Ramos (cell line): ENCODE measurements at regions not wholly inside any gene's neighbourhood (a gene's known extent, or its start where the extent isn't known, plus 50 kb on each side); places are given as distances from the start of the nearest gene placed in this dataset.

Experiments used
- in situ Hi-C: fragments of 300-500 bp; cut with MboI; formaldehyde crosslinking; loops from one replicate; pipeline ENCODE4 v1.14.3; 2022; ENCODE audit warnings: low sequenced_read_pairs; ENCODE audit not compliant: unreplicated experiment

DNA sequence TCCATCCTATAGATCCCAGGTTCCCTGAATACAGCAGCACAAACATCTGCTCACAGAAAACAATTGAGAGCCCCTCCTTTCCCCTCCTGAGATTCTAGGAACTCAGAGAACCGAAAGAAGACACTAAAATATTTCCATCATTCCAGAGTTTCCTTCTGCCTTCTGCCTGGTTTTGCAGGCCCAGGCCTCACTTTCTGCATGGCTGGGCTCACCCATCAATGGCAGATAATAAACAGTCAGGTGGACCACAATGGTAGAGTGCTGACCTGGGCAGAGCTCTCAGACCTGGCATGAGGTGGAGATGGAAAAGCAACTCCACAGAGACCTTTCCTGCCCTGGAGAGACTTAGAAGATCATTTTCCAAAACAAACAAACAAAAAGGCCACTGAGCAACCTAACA lies 389.1 kb downstream of the NXPE2 start:
- in situ Hi-C loops, result no loop called here

DNA sequence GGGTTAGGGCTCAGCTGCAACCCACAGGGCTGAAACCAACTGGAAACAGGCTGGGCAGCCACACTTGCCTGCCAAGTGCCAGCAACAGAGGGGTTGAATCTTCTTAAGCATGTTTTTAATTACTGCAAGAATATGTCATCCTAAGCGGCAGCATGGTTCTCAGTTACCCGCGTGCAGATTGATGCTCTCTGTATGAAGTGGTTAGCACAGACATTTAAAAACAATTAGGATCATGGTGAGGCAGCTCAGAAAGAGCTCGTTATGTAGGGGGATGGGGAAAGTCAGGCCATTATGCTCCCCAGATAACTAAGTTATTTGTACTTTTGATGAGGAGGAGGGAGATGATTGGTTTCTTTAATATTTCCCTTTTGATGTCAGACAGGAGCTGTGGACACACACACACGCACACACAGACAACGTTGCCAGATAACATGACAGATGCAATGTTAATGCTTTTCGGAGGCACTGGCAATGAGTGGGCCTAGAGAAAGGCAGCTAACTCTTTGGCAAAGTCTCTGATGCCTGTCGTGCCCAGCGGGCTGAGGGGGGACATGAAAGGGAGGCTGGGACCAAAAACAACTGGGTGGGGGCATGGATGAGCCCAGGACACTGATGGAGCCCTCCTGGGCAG lies 389.7 kb downstream of the NXPE2 start:
- in situ Hi-C loops, result no loop called here

GRCh38 chr11:115069599-115069998 lies 391.3 kb downstream of the NXPE2 start:
- in situ Hi-C loops, result no loop called here

GRCh38 chr11:115075356-115075755 lies 397.0 kb downstream of the NXPE2 start:
- in situ Hi-C loops, result no loop called here

- in situ Hi-C loops, result no loop called here
Measured at GRCh38 chr11:115077740-115078139, 399.4 kb downstream of the NXPE2 start.

DNA sequence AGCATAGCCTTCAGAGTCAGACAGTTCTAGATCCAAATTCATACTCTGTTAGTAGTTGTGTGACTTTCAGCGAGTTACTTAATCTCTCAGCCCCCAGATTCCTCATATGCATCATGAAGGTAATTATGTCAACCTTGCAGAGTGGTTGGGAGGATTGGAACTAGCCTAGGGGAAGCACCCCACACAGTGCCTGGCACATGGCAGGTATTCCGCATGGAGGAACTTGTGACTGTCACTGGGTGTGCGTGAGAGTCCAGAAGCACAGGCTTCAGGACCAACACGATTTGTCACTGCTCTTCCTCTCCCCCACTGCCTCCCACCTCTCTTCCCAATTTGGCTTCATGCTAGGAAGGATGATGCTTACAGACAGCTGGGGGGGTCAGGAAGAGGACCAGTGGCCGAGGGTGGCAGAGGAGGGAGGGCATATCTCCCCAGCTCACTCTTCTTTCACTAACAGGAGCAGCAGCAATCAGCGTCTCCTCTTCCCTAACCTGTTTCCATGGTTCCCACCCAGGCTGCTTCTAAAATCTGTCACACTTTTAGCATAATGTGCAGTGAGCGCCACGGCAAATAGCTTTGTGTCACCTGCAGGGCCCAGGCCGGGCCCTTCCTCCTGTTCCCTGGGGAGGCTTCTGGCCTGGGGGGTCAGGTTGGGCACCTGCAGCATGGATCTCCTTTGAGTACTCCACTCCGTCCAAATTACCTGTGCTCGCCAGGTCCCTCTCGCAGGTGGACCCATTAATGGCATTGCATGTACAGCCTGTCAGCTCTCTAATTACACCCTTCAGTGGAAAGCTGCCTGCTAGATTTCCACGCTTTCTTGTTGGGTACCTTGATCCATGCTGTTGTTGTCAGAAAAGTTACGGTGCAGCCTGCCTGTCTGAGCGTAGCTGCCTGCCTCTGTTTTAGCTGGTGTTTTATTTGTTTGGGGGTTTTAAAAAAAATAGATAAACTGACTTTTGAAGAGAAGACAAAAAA lies 400.4 kb downstream of the NXPE2 start:
- in situ Hi-C loops, result no loop called here

- in situ Hi-C loops, result no loop called here
Measured at GRCh38 chr11:115080923-115081680, 402.8 kb downstream of the NXPE2 start.

DNA sequence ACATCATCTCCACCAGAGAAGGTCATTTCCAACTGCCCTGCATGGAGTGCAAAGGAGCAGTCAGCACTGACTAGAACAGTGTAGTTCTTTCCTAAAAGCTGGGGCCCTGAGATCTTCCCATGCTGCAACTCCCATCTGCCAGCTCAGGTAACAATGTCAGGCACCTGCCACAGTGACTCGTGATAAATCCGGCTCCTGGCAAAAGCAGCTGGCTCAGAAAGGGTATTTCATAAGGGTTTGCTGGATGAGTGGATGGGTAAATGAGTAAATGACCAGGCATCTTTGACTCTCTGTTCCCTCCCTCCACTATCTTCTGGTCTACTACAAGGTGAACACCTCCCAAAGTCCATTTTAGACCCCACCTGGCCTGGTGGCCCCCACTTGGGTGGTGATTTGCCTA lies 403.6 kb downstream of the NXPE2 start:
- in situ Hi-C loops, result no loop called here

DNA sequence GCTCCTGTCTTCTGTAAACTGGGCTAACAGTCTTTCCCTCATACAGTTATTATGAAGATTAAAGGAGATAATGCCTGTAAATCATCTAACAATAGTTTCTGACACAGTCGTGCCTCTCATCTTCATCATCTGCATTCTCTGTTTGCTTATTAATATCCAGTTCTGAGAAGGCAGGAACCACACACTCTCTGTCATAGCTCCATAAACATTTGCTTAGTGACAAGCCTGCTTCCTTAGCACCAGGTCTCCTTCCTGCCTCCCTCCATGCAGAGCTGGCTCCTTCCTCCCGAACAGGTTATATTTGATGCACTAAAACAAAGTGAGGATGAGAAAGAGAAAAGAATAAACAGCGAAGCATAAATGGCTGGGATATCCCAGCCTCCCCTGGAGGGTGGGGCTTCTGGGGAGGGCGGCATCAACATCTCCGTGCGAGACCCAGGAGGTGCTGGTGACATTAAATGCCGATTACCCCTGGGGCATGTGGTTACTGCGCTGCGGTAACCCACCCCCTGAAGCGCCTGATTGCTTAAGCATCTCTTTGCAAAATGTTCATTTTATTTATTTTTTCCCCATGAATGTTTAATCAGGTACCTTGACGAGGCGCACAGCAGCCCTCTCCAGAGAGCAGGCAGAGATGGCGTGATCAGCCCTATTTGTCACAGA lies 404.9 kb downstream of the NXPE2 start:
- in situ Hi-C loops, result no loop called here

GRCh38 chr11:115084231-115084630 lies 405.9 kb downstream of the NXPE2 start:
- in situ Hi-C loops, result no loop called here

GRCh38 chr11:115085461-115086210 lies 407.3 kb downstream of the NXPE2 start:
- in situ Hi-C loops, result no loop called here

- in situ Hi-C loops, result no loop called here
Measured at GRCh38 chr11:115087791-115088190, 409.5 kb downstream of the NXPE2 start.

DNA sequence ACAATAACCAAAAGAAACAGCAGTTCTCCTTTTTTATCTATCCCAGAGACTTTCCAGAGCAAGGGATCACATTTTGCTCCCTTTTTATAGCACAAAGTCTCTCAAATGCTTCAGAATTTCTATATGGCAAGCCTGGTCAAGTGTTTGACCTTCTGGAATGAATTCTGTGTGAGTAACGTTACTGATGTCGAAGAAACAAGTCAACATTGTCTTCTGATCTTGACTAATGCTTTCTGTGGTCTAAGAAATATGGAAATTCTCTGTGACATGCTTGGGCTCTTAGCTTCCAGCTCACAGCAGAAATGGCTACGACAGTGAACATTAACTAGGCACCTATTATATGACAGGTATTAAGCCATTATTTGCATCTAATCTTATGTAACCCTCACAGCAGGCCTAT lies 411.7 kb downstream of the CADM1 start:
- in situ Hi-C loops, result no loop called here

DNA sequence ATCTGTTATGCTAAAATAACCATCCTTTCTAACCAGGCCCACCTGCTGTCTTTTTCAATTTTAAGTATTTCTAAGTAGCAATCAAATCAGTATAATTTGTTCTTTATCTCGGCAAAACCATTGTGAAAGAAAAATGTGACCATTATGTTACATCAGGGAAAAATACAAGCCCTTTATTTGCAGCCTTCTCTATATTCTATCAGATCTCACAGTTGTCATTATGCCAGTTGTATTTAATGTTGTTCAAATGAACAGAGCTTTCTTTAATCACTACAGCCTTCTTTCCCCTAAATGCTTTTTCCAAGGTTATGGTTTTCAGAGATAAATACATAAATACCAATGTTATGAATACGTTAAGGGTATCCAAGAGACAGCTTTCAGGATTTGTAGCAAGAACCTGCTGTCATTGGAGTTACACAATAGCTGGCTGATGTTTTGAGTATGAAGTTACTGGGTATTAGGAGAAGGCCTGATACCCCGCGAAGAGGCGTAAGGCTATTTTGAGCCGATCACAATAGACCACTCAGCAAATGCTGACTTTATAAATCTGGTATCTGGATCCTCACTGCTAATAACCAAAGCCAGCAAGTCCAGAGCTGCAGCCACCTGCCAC lies 406.3 kb downstream of the CADM1 start:
- in situ Hi-C loops, result no loop called here

- in situ Hi-C loops, result no loop called here
Measured at GRCh38 chr11:115100706-115101105, 403.5 kb downstream of the CADM1 start.

- in situ Hi-C loops, result no loop called here
Measured at GRCh38 chr11:115103921-115104320, 400.3 kb downstream of the CADM1 start.

DNA sequence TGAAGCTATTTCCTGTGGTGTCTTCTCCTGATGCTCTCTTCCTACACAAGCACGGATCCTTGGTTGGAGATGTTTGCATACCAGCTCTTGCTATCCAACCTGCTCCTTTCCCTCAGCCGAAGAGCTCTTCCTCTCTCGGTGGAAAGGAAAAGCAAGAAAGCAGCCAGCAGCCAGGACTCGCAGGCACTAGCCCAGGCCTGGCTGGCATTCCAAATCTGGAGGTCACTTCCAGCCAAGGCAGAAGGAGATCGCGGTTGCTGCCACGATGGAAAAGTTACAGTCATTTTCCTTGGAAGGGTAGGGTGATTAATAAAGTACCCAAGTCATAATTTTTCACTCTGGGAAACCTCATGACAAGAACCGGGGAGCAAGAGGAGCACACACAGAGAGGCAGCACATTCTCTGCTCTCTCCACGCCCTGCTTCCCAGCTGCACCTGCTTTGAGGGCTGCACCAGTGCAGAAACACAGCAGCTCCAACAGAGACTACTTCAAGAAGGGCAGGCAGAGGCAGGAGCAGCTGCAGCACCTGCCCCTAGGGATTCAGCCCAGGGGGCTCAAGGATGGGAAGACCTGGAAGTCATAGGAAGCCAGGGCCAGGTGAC lies 399.3 kb downstream of the CADM1 start:
- in situ Hi-C loops, result no loop called here

DNA sequence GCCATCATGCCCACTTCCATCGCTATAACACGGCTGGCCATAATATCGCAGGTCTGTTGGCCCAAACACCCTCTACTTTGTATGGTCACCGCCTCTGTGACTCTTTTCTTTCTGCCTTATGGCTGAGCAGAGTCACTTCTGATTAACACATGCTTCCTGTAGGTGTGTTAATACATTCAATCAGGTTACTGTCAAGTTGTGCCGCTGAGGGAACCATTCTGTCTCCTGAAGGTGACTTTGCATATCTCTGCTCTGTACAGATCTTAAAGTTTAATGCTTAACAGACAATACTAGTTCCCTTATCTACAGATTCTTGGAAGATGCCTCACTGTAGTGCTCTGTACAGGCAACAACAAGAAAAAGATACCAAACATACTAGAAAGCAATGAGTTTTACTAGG lies 393.1 kb downstream of the CADM1 start:
- in situ Hi-C loops, result no loop called here

GRCh38 chr11:115112754-115113153 lies 391.5 kb downstream of the CADM1 start:
- in situ Hi-C loops, result no loop called here
